ENCODE measurements at regions not wholly inside any gene's neighbourhood (a gene's known extent, or its start where the extent isn't known, plus 50 kb on each side); places are given as distances from the start of the nearest gene placed in this dataset.

DNA sequence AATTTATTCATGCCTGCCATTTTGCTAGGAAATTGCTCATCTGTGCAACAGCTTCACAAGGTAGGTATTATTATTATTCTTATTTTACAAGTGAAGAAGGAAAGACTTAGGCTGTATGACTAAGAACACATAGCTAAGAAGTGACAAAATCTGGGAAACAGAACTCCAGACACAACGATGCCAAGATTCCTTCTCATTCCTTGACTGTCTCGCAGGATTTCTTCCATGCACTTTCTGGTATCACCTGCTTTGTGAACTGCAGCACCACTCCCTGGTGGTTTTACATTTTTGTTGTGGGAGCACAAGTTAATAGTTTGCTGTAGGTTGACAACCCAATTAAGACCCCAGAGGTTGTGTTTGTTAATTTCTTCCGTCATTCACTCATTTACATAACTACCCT lies 188.5 kb downstream of the LACC1 start:
- TF ChIP-seq EZH2 (IDR thresholded peaks at IDR 0.05; ENCODE audit: insufficient read depth, poor library complexity, severe bottlenecking) (no peak), EZH2phosphoT487 (IDR thresholded peaks at IDR 0.05; ENCODE audit: insufficient read depth, low read depth) (no peak)

All from GM23248 (cell line).